ENCODE measurements at regions not wholly inside any gene's neighbourhood (a gene's known extent, or its start where the extent isn't known, plus 50 kb on each side); places are given as distances from the start of the nearest gene placed in this dataset.
"Not testable (repeated sequence)": the region's sequence is repeated elsewhere in the genome, so short reads cannot be mapped to it uniquely, and the experiment has no call there.

GRCh38 chr2:87327648-87328371 is 306.2 kb upstream of the PLGLB1 start:
- not testable (repeated sequence) for TF ChIP-seq CTCF, POLR2A (IDR thresholded peaks at IDR 0.05)

All from right lobe of liver (tissue), 4 donors.